ENCODE measurements at regions not wholly inside any gene's neighbourhood (a gene's known extent, or its start where the extent isn't known, plus 50 kb on each side); places are given as distances from the start of the nearest gene placed in this dataset.

DNA sequence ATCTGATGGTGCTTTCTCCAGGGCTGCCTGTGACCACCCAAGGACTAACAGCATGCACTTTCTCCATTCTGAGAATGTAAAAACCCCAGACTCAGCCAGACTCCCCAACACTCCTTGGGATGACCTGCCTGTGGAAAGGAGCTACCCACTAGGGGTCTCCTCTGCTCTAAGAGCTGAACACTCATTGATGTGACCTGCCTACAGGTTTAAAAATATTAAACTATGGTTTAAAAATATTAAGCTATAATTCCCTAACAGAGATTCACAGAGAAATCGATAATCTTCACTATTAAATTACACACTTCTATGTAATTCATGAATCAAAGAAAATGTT is 696.2 kb upstream of the SLITRK5 start:
- no peak for DNase-seq (ENCODE audit: low read depth in 1 of 2, low spot score in 1 of 2)
- in situ Hi-C loops (cut with HindIII; ENCODE audit: low pct_unique_long_range_greater_than_20kb, low sequenced_read_pairs): no loop called here
- TF ChIP-seq JUND (IDR thresholded peaks at IDR 0.05; ENCODE audit: low read depth): no peak

DNA sequence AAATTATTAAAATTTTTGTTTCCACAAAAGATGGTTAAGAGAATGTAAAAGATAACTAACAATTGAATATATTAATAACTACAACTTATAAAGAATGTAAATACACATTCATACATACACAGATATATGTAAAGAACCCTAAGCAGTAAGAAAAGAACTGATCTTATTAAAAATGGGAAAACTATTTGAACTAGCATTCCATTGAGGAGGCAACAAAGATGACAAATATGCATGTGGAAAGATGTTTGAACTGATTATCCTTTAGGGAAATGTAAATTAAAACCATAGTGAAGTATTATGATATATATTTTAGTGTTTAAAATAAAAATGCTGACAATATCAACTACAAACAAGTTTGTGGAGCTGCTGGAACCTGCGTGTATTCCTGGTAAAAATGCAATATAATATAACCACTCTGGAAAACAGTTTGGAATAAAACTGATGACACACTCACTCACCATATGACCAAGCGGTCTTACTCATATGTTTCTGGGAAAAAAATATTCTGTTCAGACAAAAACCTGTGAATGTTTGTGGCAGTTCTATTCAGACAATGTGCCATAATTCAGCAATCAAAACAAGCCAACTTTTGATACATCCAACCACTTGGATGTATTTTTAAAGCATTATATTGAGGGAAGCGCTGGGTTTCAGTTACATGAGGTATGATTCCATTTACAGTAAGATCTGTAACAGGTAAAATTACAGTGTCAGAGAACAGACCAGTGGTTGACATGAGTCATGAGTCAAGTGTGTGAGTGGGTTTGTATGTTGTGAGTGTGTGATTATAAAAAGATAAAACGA is 694.4 kb upstream of the SLITRK5 start:
- no peak for DNase-seq (ENCODE audit: low read depth in 1 of 2, low spot score in 1 of 2)
- no peak for TF ChIP-seq JUND (IDR thresholded peaks at IDR 0.05; ENCODE audit: low read depth)
- in situ Hi-C loops (cut with HindIII; ENCODE audit: low pct_unique_long_range_greater_than_20kb, low sequenced_read_pairs): no loop called here

DNA sequence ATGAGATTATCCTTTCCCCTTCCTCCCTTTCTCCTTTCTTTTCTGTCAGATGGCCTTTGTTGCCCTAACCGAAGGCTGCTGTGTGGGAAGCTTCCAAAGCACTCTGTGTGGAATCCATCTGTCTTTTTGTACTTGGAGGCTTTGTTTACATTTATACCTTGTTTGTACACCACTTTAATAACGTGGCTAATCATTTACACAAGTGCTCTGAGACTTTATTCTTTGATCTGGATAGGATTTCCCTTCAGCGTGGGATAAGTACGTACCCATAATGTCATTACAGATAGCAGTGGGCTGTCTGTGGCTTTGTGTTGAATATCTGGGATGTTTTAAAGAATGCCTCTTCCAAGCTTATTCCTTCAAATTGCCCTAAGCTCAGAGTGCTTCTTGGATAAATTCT is 684.7 kb upstream of the SLITRK5 start:
- in situ Hi-C loops (cut with HindIII; ENCODE audit: low pct_unique_long_range_greater_than_20kb, low sequenced_read_pairs): no loop called here
- TF ChIP-seq JUND (IDR thresholded peaks at IDR 0.05; ENCODE audit: low read depth): no peak
- DNase-seq (ENCODE audit: low read depth in 1 of 2, low spot score in 1 of 2): no peak

DNA sequence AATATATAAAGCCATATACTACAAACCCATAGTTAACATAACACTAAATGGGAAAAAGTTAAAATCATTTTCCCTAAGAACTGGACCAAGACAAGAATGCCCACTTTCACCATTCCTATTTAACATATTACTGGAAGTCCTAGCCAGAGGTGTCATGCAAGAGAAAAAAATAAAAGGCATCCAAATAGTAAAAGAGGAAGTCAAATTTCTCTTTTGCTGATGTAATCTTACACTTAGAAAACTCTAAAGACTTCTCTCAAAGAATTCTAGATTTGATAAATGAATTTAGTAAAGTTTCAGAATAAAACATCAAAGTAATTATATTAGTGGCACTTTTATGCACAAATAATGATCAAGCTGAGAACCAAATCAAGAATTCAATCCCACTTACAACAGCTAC is 678.9 kb upstream of the SLITRK5 start:
- DNase-seq (ENCODE audit: low read depth in 1 of 2, low spot score in 1 of 2): no peak
- in situ Hi-C loops (cut with HindIII; ENCODE audit: low pct_unique_long_range_greater_than_20kb, low sequenced_read_pairs): no loop called here
- no peak for TF ChIP-seq JUND (IDR thresholded peaks at IDR 0.05; ENCODE audit: low read depth)

DNA sequence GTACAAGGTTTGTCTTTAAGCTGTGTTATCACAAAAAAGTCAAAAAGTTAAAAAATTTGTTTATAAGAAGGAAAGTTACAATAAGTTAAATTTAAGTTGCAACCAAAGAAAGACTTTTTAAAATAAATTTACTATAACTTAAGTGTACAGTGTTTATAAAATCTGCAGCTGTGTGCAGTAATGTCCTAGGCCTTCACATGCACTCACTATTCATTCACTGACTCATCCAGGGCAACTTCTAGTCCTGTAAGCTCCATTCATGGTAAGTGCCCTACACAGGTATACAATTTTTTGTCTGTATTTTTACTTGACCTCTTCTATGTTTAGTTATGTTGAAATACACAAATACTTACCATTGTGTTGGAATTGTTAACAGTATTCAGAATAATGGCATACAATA is 667.9 kb upstream of the SLITRK5 start:
- no peak for DNase-seq (ENCODE audit: low read depth in 1 of 2, low spot score in 1 of 2)
- no peak for TF ChIP-seq JUND (IDR thresholded peaks at IDR 0.05; ENCODE audit: low read depth)
- in situ Hi-C loops (cut with HindIII; ENCODE audit: low pct_unique_long_range_greater_than_20kb, low sequenced_read_pairs): no loop called here

DNA sequence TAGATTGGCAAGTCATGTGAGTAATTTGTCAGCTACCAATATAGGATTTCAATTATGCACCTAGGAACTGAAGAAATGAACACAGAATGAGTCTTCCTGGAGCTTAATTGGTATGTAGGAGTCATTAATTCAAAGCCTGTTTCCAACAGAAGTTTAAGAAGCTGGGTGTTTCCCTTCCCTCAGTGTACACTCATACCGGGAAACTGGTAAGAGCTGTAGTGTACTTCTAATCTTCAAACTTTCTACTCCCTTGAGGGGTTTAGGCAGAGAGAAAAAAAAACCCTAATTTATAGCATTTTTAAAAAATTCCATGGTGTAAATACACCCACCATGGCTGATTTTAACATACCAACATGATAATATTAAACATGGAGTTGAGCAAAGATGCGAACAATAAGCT is 665.7 kb upstream of the SLITRK5 start:
- no peak for DNase-seq (ENCODE audit: low read depth in 1 of 2, low spot score in 1 of 2)
- in situ Hi-C loops (cut with HindIII; ENCODE audit: low pct_unique_long_range_greater_than_20kb, low sequenced_read_pairs): no loop called here

DNA sequence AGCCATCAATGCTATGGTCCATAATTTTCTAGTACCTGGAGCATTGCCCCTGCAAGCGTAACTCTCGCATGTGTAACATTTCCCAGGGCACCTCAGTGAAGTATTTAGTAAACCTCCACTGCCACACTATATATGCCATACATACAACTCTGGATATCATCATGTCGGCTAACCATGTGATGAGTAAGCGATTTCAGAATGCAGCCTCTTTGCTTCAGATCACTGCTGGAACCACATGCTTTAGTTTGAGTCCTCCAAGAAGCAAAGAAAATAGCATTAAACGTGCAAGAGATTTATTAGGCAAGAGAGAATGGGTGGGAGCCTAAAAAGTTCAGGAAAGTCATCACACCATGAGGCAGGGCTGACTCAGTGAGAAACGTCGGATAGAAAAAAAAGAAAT is 635.6 kb upstream of the SLITRK5 start:
- DNase-seq (ENCODE audit: low read depth in 1 of 2, low spot score in 1 of 2): no peak
- in situ Hi-C loops (cut with HindIII; ENCODE audit: low pct_unique_long_range_greater_than_20kb, low sequenced_read_pairs): no loop called here
- TF ChIP-seq JUND (IDR thresholded peaks at IDR 0.05; ENCODE audit: low read depth): no peak

More for the DNA sequence above, 665.7 kb upstream of the SLITRK5 start:
- TF ChIP-seq JUND (IDR thresholded peaks at IDR 0.05; ENCODE audit: low read depth): no peak

DNA sequence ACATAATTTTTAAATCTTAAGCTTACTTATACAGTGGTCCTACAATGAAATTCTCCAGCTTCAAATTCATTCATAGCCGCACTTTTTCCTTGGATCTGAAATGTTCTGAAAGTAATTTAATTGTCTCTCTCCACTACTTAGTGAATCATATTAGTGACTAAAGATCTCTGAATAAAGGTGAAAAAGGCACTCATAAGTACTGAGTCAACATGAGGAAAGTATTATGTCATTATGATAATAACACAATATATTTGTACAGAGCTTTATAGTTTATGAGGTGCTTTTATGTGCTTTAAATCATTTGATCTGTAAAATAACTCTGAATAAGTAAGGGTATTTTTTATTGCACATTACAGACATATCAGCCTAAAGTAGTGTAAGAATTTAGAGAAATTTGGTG is 628.2 kb upstream of the SLITRK5 start:
- in situ Hi-C loops (cut with HindIII; ENCODE audit: low pct_unique_long_range_greater_than_20kb, low sequenced_read_pairs): no loop called here
- DNase-seq (ENCODE audit: low read depth in 1 of 2, low spot score in 1 of 2): no peak
- no peak for TF ChIP-seq JUND (IDR thresholded peaks at IDR 0.05; ENCODE audit: low read depth)

DNA sequence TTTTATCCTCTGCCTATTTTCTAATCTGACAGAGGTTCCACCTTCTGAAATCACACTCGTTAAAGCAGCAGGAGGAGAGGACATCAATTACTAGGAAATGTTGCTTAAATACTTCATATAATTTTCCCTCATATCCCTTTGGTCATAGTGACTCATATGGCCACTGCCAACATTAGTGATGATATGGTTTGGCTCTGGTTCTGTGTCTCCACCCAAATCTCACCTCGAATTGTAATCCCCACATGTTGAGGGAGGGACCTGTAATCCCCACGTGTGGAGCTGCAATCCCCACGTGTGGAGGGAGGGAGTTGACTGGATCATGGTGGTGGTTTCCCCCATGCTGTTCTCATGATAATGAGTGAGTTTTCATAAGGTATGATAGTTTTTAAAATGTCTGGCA is 618.4 kb upstream of the SLITRK5 start:
- DNase-seq (ENCODE audit: low read depth in 1 of 2, low spot score in 1 of 2): no peak
- in situ Hi-C loops (cut with HindIII; ENCODE audit: low pct_unique_long_range_greater_than_20kb, low sequenced_read_pairs): no loop called here
- TF ChIP-seq JUND (IDR thresholded peaks at IDR 0.05; ENCODE audit: low read depth): no peak

DNA sequence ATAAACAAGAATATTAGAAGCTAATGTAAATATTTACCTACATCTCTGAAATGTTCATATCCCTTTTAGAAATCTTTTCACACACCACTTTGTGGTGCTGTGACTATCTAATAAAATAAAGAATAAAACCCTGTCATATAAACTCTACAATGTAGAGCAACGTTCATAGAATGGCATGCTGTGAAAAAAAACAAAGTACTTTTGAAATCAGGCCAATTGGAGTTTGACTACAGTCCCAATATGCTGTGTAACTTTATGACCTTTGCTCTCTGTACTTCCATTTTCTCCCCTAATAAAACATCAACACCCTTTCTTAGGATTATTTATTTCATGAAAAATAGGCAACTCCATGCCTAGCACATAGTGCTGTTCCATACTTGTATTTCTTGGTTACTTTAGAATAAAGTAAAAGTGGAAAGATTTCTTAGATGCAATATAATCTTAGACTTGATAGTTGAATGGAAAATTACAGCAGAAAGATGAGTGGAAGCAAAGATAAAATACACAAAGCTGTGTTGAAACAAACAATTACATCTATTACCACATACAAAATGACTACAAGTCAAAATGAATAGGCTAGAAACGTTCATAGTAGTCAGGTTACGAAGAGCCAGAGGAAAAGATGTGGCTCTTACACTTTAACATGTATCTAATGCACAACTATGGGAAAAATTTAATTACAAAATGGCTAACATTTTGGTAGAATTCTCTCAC is 613.2 kb upstream of the SLITRK5 start:
- DNase-seq (ENCODE audit: low read depth in 1 of 2, low spot score in 1 of 2): no peak
- in situ Hi-C loops (cut with HindIII; ENCODE audit: low pct_unique_long_range_greater_than_20kb, low sequenced_read_pairs): no loop called here
- no peak for TF ChIP-seq JUND (IDR thresholded peaks at IDR 0.05; ENCODE audit: low read depth)

DNA sequence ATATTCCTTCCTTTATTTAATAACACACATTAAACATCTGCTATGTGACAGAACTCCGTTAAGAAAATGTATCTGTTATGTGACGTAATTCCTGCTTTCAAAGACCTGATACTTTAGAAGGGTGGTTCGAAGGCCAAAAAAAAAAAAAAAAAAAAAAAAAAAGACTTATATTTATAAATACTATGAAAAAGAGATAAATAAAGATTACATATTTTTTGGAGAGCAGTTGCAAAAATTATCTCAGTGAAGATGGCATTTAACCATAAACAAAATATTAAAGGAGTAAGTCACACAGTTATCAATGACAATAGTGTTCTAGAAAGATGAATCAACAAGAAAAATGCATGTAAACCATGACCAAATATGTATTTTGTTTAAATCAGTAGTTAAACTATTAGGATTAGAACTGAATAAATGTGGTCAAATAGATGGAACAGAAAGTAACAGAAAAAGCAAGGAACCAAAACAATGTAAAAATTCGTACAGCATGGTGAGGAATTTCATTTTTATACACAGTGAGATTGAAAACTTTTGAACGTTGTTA is 612.3 kb upstream of the SLITRK5 start:
- DNase-seq (ENCODE audit: low read depth in 1 of 2, low spot score in 1 of 2): no peak
- in situ Hi-C loops (cut with HindIII; ENCODE audit: low pct_unique_long_range_greater_than_20kb, low sequenced_read_pairs): no loop called here
- no peak for TF ChIP-seq JUND (IDR thresholded peaks at IDR 0.05; ENCODE audit: low read depth)

DNA sequence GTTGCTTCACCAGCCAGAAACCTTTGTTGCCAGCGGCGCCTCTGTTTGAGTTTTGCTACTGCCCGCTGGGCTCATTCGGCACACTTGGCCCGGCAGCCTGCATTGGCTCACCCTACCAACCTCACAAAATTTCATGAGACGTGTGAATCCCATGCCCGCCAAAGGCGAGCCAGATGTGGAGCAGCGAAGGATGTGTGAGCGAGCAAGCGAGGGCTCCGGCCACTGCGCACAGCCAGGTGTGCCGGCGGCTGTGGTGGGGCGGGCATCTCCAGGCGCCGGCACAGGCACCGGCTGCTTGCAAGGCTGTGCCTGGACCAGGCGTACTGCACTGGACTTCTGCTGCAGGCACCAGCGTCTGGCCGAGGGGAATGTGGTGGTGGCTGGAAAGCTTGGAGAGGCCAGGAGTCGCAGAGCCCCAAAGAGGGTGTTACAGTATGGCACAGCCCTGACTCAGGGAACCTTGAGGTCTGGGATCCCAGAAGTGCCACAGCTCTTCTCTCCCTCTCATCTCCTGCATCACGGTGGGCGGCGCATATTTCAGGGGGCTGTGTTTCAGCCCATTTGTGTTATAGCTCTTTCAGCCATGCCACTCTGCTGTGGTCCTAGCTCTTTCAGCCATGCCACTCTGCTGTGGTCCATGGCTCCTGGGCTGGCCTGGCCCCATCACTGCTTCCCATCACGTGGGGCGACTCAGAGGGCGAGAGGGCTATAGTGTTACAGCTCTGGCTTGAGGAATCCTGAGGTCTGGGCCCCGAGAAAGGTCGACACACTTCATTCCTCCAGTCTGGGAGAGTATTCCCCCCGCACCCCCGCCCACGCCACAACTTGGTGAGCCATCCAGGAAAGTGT is 592.0 kb upstream of the SLITRK5 start:
- DNase-seq (ENCODE audit: low read depth in 1 of 2, low spot score in 1 of 2): no peak
- in situ Hi-C loops (cut with HindIII; ENCODE audit: low pct_unique_long_range_greater_than_20kb, low sequenced_read_pairs): no loop called here
- no peak for TF ChIP-seq JUND (IDR thresholded peaks at IDR 0.05; ENCODE audit: low read depth)

Data from T47D (cell line).